Colonic mucosa (tissue), 4 donors: ENCODE measurements at regions not wholly inside any gene's neighbourhood (a gene's known extent, or its start where the extent isn't known, plus 50 kb on each side); places are given as distances from the start of the nearest gene placed in this dataset.

Experiments used
- DNase-seq: peaks from one replicate; pipeline ENCODE4 v3.0.0-alpha.2; 2020
- H3K27ac ChIP-seq: fragments of 200-600 bp; one replicate; pipeline ENCODE4 v1.8.0; 2021
- H3K27me3 ChIP-seq: fragments of 200-600 bp; one replicate; pipeline ENCODE4 v1.8.0; 2021
- H3K36me3 ChIP-seq: fragments of 200-600 bp; one replicate; pipeline ENCODE4 v1.8.0; 2021
- H3K4me1 ChIP-seq: fragments of 200-600 bp; one replicate; pipeline ENCODE4 v1.8.0; 2021; ENCODE audit warnings: mild to moderate bottlenecking
- H3K4me3 ChIP-seq: fragments of 200-600 bp; one replicate; pipeline ENCODE4 v1.8.0; 2021
- H3K9ac ChIP-seq, 2 donors: one replicate each; pipeline ENCODE4 v1.7.0; 2013; ENCODE audit warnings: control low read depth in 2 of 2, low read depth in 2 of 2, low read length in 2 of 2
- H3K9me3 ChIP-seq: fragments of 200-600 bp; one replicate; pipeline ENCODE4 v1.8.0; 2021
- intact Hi-C: fragments of 100-400 bp; cut with DNase I; formaldehyde crosslinking; loops from one replicate; pipeline ENCODE4 v1.14.1; 2022
- TF ChIP-seq, protein P1 (sequence below): fragments of 200-600 bp; IDR thresholded peaks from one replicate; pipeline ENCODE4 v1.8.0; 2022; ENCODE audit warnings: antibody characterized with exemption, mild to moderate bottlenecking
- donor health status: healthy.
- donor health status: DM: no; HTN: no; CAD: no.
- donor health status: DM: no; HTN: no; CAD: no.

DNA sequence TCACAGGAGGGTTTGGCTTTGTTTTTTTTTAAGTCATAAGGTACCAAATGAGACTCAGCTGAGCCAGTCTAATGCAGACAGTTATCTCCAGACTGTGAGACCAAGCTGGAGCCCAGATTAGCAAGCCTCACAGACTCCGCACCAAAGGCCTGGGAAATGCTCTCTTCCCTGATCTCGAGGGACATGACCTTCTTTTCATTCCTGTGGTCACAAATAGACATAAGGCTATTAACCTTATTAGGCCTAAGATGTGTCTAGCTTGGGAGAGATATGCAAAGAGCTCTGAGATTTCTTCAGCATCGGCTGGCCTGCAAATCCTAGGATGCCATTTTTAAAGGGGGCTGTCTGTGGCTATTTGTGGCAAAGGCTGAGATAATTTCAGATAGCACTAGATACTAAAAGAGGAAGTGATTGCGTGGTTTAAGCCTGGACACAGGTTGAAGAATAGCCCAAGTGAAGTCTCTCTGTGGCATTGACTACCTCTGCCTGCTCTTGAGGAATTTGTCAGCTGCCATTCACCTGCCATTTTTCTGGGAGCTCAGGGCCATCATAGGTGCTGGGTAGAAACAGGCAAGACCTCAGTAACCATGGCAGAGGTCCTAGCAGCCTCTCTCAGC is 301.3 kb downstream of the SIPA1L2 start:
- TF ChIP-seq, protein P1, sequence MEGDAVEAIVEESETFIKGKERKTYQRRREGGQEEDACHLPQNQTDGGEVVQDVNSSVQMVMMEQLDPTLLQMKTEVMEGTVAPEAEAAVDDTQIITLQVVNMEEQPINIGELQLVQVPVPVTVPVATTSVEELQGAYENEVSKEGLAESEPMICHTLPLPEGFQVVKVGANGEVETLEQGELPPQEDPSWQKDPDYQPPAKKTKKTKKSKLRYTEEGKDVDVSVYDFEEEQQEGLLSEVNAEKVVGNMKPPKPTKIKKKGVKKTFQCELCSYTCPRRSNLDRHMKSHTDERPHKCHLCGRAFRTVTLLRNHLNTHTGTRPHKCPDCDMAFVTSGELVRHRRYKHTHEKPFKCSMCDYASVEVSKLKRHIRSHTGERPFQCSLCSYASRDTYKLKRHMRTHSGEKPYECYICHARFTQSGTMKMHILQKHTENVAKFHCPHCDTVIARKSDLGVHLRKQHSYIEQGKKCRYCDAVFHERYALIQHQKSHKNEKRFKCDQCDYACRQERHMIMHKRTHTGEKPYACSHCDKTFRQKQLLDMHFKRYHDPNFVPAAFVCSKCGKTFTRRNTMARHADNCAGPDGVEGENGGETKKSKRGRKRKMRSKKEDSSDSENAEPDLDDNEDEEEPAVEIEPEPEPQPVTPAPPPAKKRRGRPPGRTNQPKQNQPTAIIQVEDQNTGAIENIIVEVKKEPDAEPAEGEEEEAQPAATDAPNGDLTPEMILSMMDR = no peak
- DNase-seq = no peak
- no peak overlapping the region for H3K9ac ChIP-seq
- H3K4me1 ChIP-seq = no peaks in the 10 kb centered on the region
- no peaks in the 10 kb centered on the region for H3K36me3 ChIP-seq
- H3K4me3 ChIP-seq = no peak overlapping the region
- intact Hi-C loops = no loop called here
- no peaks in the 10 kb centered on the region for H3K27me3 ChIP-seq
- no peaks in the 10 kb centered on the region for H3K9me3 ChIP-seq
- no peak overlapping the region for H3K27ac ChIP-seq

- TF ChIP-seq, protein P1 = no peak
Measured at GRCh38 chr1:232327899-232328298, 302.0 kb downstream of the SIPA1L2 start.

DNA sequence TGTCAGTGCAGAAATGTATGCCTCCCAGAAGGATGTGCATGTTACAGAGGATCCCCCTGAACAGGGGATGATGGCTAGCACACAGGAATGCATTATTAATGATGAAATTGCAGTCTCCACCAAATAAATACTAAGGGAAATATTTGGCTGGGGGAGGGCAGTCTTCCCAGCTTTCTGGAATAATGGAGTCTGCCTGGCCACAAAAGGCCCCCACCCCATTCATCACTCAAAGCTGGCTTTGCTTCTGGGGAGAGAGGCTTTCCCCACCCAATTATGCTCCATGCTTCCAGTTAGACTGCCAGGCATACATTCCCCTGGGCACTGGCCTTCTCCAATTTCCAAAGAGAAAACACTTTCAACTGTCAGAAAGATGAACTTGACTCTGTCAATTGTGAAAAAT is 302.7 kb downstream of the SIPA1L2 start:
- no peak overlapping the region for H3K4me3 ChIP-seq
- intact Hi-C loops = no loop called here
- TF ChIP-seq, protein P1 = no peak
- no peaks in the 10 kb centered on the region for H3K4me1 ChIP-seq
- H3K36me3 ChIP-seq = no peaks in the 10 kb centered on the region
- no peak for DNase-seq
- no peak overlapping the region for H3K27ac ChIP-seq
- H3K27me3 ChIP-seq = no peaks in the 10 kb centered on the region
- H3K9me3 ChIP-seq = no peaks in the 10 kb centered on the region
- no peak overlapping the region for H3K9ac ChIP-seq

More at GRCh38 chr1:232327899-232328298, 302.0 kb downstream of the SIPA1L2 start:
- no peak overlapping the region for H3K9ac ChIP-seq
- no peaks in the 10 kb centered on the region for H3K27me3 ChIP-seq
- H3K4me3 ChIP-seq = no peak overlapping the region
- no peak overlapping the region for H3K27ac ChIP-seq
- no peaks in the 10 kb centered on the region for H3K36me3 ChIP-seq
- intact Hi-C loops = no loop called here
- H3K4me1 ChIP-seq = no peaks in the 10 kb centered on the region
- no peaks in the 10 kb centered on the region for H3K9me3 ChIP-seq
- DNase-seq = no peak

GRCh38 chr1:232322162-232322734 is 307.7 kb downstream of the SIPA1L2 start:
- peaks cover 6% of the 10 kb centered on the region for H3K4me1 ChIP-seq
- H3K9me3 ChIP-seq = no peaks in the 10 kb centered on the region
- no peaks in the 10 kb centered on the region for H3K36me3 ChIP-seq
- peak; percentile 77 for DNase-seq
- intact Hi-C loops = no loop called here
- H3K27me3 ChIP-seq = no peaks in the 10 kb centered on the region
- peak overlapping the region in 1 of 2 donors; percentile 64 for H3K9ac ChIP-seq
- H3K4me3 ChIP-seq = no peak overlapping the region
- TF ChIP-seq, protein P1 = no peak
- peak overlapping the region; percentile 39 for H3K27ac ChIP-seq

- TF ChIP-seq, protein P1 = no peak
- Histone ChIP-seq H3K4me1 (peaks cover 6% of the 10 kb centered on the region), H3K27ac (peak overlapping the region; percentile 35), H3K4me3 (no peak overlapping the region), H3K9me3 (no peaks in the 10 kb centered on the region), H3K36me3 (no peaks in the 10 kb centered on the region), H3K9ac (peak overlapping the region in 1 of 2 donors; percentile 44), H3K27me3 (no peaks in the 10 kb centered on the region)
- peak; percentile 38 for DNase-seq
- intact Hi-C loops = loop anchor here (10.0 kb wide), 1 partner anchor 385 kb away; no protein-coding TSS in a partner anchor
Measured at GRCh38 chr1:232319518-232320210, 310.3 kb downstream of the SIPA1L2 start.
